Fibroblast of lung (primary cell): ENCODE measurements at regions not wholly inside any gene's neighbourhood (a gene's known extent, or its start where the extent isn't known, plus 50 kb on each side); places are given as distances from the start of the nearest gene placed in this dataset.

ENCODE experiments used
- DNase-seq, 2 donors: peaks; one replicate each; pipeline versions ENCODE4 v3.0.0 to v3.0.0-alpha.2; 2010; ENCODE audit warnings: low read depth in 2 of 2
- H2AFZ ChIP-seq: 2 replicates; pipeline ENCODE4 v1.5.1; 2012; ENCODE audit warnings: low read length, control low read depth, inconsistent platforms
- H3K27ac ChIP-seq: 2 replicates; pipeline ENCODE4 v1.5.1; 2011; ENCODE audit warnings: low read length, control low read depth; ENCODE audit not compliant: insufficient read depth
- H3K27me3 ChIP-seq: 2 replicates; pipeline ENCODE4 v1.5.1; 2011; ENCODE audit warnings: mild to moderate bottlenecking, low read length; ENCODE audit not compliant: control insufficient read depth, insufficient read depth
- H3K36me3 ChIP-seq: 2 replicates; pipeline ENCODE4 v1.5.1; 2011; ENCODE audit warnings: low read length; ENCODE audit not compliant: control insufficient read depth, insufficient read depth
- H3K4me1 ChIP-seq: 2 replicates; pipeline ENCODE4 v1.5.1; 2011; ENCODE audit warnings: low read length; ENCODE audit not compliant: control insufficient read depth, insufficient read depth; ENCODE audit errors: extremely low read depth
- H3K4me2 ChIP-seq: 2 replicates; pipeline ENCODE4 v1.5.1; 2011; ENCODE audit warnings: low read length, control low read depth; ENCODE audit not compliant: insufficient read depth; ENCODE audit errors: extremely low read depth
- H3K4me3 ChIP-seq, 4 experiments: fragments of 200-600 bp in 1 of 4; sonication (generic) in 1 of 4; replicated peaks in 1 of 4; 2 replicates each; pipeline ENCODE4 v1.5.1; 2011 to 2016; ENCODE audit warnings: low read length in 4 of 4, low read depth in 3 of 4, mild to moderate bottlenecking in 3 of 4, control low read depth in 2 of 4, inconsistent platforms in 1 of 4, mixed read lengths in 1 of 4; ENCODE audit not compliant: insufficient read depth in 1 of 4; ENCODE audit errors: control extremely low read depth in 1 of 4
- H3K79me2 ChIP-seq: 2 replicates; pipeline ENCODE4 v1.5.1; 2012; ENCODE audit warnings: mild to moderate bottlenecking, low read length, inconsistent platforms; ENCODE audit not compliant: control insufficient read depth, insufficient read depth
- H3K9ac ChIP-seq: 2 replicates; pipeline ENCODE4 v1.5.1; 2011; ENCODE audit warnings: mild to moderate bottlenecking, low read length, control low read depth; ENCODE audit not compliant: insufficient read depth
- H3K9me3 ChIP-seq: 2 replicates; pipeline ENCODE4 v1.5.1; 2012; ENCODE audit warnings: low read depth, low read length; ENCODE audit not compliant: control insufficient read depth, insufficient read depth
- H4K20me1 ChIP-seq: 2 replicates; pipeline ENCODE4 v1.5.1; 2011; ENCODE audit warnings: low read length; ENCODE audit not compliant: control insufficient read depth, insufficient read depth; ENCODE audit errors: extremely low read depth
- EZH2 ChIP-seq: IDR thresholded peaks from 2 replicates; pipeline ENCODE4 v1.5.1; 2012; ENCODE audit warnings: low read length, control low read depth, mild to moderate bottlenecking; ENCODE audit errors: missing control alignments
- TF ChIP-seq, protein P1 (sequence below), 2 donors: IDR thresholded peaks in 1 of 2; conservative IDR thresholded peaks in 1 of 2; 1 replicate in 1 of 2; 2 replicates in 1 of 2; pipeline ENCODE4 v1.5.1; 2011 to 2012; ENCODE audit warnings: low read length in 2 of 2, control low read depth in 1 of 2, inconsistent platforms in 1 of 2, low read depth in 1 of 2, mild to moderate bottlenecking in 1 of 2

DNA sequence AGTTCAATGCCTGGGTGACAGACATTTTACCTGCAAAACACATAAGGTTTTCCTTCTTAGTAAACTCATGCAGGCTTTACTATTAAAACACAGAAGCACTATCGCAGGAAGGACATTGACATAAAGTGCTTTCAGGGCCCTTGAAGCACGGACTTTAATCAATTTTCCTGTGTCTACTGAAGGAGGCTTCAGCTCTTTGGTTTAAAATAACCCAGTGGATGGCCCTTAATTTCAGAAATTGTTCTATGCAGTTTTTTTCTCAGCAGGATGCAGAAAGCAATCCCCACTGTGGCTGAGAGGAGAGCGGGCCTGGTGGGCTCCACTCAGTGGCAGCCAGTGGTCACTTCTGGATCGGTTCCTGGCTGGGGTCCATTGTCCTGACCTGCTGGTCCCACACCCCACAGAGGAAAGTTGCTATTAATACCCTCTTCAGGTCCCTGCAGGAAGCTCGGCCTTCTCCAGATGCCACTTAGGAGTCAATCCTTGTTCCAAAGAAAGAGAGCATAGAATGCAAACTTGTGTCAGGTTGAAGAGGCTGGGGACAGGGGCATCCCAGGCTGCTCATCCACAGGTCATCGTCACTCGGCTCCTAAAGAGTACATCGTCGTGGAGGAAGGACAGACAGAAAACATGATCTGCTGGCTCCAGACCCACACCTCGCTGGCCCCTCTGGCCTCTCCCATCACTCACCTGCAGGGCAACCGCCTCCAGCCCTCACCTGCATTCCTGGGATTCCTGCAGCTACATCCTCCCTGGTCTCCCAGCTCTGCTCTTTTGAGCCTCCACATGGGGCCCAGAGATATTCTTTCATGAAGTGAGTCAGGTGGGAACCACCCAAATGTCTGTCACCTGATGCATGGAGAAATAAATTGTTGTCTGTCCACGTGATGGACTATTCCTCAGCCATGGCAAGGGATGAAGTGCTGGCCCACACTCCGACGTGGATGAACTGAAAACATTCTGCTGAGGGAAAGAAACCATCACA, 153.1 kb downstream of the PSMG1 start:
- no peak overlapping the region for H3K9ac ChIP-seq
- H2AFZ ChIP-seq, result no peak overlapping the region
- no peaks in the 10 kb centered on the region for H3K36me3 ChIP-seq
- no peaks in the 10 kb centered on the region for H4K20me1 ChIP-seq
- DNase-seq, result no peak
- H3K4me3 ChIP-seq, result no peak overlapping the region
- TF ChIP-seq, protein P1, sequence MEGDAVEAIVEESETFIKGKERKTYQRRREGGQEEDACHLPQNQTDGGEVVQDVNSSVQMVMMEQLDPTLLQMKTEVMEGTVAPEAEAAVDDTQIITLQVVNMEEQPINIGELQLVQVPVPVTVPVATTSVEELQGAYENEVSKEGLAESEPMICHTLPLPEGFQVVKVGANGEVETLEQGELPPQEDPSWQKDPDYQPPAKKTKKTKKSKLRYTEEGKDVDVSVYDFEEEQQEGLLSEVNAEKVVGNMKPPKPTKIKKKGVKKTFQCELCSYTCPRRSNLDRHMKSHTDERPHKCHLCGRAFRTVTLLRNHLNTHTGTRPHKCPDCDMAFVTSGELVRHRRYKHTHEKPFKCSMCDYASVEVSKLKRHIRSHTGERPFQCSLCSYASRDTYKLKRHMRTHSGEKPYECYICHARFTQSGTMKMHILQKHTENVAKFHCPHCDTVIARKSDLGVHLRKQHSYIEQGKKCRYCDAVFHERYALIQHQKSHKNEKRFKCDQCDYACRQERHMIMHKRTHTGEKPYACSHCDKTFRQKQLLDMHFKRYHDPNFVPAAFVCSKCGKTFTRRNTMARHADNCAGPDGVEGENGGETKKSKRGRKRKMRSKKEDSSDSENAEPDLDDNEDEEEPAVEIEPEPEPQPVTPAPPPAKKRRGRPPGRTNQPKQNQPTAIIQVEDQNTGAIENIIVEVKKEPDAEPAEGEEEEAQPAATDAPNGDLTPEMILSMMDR (conservative IDR thresholded peaks at IDR 0.05 in 1 of 2, IDR thresholded peaks at IDR 0.05 in 1 of 2; ENCODE audit: low read depth in 1 of 2, low read length in 2 of 2), result no peak
- TF ChIP-seq EZH2, result no peak
- H3K27ac ChIP-seq, result no peak overlapping the region
- H3K9me3 ChIP-seq, result no peaks in the 10 kb centered on the region
- peaks cover 16% of the 10 kb centered on the region for H3K4me1 ChIP-seq
- no peaks in the 10 kb centered on the region for H3K27me3 ChIP-seq
- no peaks in the 10 kb centered on the region for H3K79me2 ChIP-seq
- H3K4me2 ChIP-seq, result no peak overlapping the region

DNA sequence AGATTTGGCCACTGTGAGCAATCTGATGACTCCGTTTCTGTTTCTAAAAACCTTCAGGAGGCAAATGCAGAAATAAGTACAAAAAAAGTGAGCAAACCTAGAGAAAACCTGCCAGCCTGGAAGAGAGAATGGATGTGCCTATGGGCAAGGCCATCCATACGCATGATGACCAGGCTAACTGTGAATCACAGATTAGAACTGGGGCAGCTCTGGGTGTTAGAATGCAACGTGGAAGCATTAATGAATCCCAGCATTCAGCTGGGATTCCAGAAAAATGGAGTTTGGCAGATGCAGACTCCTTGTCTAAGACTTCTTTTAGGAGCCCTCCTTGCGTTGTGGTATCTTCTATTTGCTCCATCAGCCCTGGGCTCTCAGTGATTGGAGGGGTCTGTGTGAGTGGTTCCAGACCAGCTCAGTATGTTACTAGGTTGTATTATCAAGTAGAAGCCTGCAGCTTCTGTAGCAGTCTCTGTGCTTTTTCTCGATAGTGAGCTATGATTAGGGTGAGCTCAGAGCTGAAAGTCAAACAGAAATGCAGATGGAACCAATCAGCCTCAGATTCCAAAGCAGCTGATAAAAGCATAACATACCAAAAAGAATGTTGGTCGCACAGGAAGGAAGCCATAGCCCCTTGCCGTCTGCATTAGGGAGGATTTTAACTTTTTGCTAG, 154.0 kb downstream of the PSMG1 start:
- Histone ChIP-seq H3K9me3 (no peaks in the 10 kb centered on the region), H3K4me1 (peaks cover 16% of the 10 kb centered on the region), H3K79me2 (no peaks in the 10 kb centered on the region), H3K36me3 (no peaks in the 10 kb centered on the region), H4K20me1 (no peaks in the 10 kb centered on the region), H3K9ac (peak overlapping the region; percentile 16), H3K27me3 (no peaks in the 10 kb centered on the region), H3K4me3 (no peak overlapping the region), H2AFZ (peak overlapping the region; percentile 64), H3K27ac (peak overlapping the region; percentile 52), H3K4me2 (peak overlapping the region; percentile 37)
- peak; percentile 48 to 75 for DNase-seq
- no peak for TF ChIP-seq EZH2
- TF ChIP-seq, protein P1 (conservative IDR thresholded peaks at IDR 0.05 in 1 of 2, IDR thresholded peaks at IDR 0.05 in 1 of 2; ENCODE audit: low read depth in 1 of 2, low read length in 2 of 2), result no peak

DNA sequence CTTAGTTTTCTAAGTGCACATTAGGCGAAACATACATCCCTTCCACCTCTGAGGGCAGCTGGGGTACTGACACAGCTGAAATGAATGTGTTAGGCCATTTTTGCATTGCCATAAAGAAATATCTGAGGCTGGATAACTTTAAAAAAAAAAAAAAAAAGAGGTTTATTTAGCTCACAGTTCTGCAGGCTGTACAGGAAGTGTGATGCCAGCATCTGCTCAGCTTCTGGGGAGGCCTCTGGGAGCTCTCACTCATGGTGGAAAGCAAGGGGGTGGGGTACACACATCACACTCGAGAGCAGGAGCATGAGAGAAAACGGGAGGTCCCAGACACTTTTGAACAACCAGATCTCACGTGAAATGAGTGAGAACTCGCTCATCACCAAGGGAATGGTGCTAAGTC, 158.1 kb downstream of the PSMG1 start:
- Histone ChIP-seq H3K27me3 (no peaks in the 10 kb centered on the region), H4K20me1 (no peaks in the 10 kb centered on the region), H3K4me1 (peaks cover 38% of the 10 kb centered on the region), H2AFZ (no peak overlapping the region), H3K79me2 (no peaks in the 10 kb centered on the region), H3K36me3 (no peaks in the 10 kb centered on the region), H3K9me3 (no peaks in the 10 kb centered on the region), H3K9ac (no peak overlapping the region), H3K4me3 (no peak overlapping the region), H3K27ac (no peak overlapping the region), H3K4me2 (no peak overlapping the region)
- DNase-seq, result no peak
- no peak for TF ChIP-seq EZH2
- TF ChIP-seq, protein P1 (conservative IDR thresholded peaks at IDR 0.05 in 1 of 2, IDR thresholded peaks at IDR 0.05 in 1 of 2; ENCODE audit: low read depth in 1 of 2, low read length in 2 of 2), result no peak
